Stimulated activated CD8-positive, alpha-beta memory T cell treated with anti-CD3 and anti-CD28 coated beads, Interleukin-4, amount 100 ng/mL, for 48 hours (primary cell): ENCODE measurements at regions not wholly inside any gene's neighbourhood (a gene's known extent, or its start where the extent isn't known, plus 50 kb on each side); places are given as distances from the start of the nearest gene placed in this dataset.
"Not testable (repeated sequence)": the region's sequence is repeated elsewhere in the genome, so short reads cannot be mapped to it uniquely, and the experiment has no call there.

Experiments used
- DNase-seq: peaks from one replicate; pipeline ENCODE4 v3.0.0-alpha.2; 2020

- no peak for DNase-seq
Measured at GRCh38 chr4:189809241-189809735, 131.4 kb upstream of the FRG1 start.

- DNase-seq: no peak
Measured at GRCh38 chr4:189809839-189810238, 130.8 kb upstream of the FRG1 start.

- DNase-seq: not testable (repeated sequence)
Measured at GRCh38 chr4:189810318-189811181, 130.1 kb upstream of the FRG1 start.

GRCh38 chr4:189815404-189816192 lies 125.1 kb upstream of the FRG1 start:
- no peak for DNase-seq

GRCh38 chr4:189822326-189822725 lies 118.3 kb upstream of the FRG1 start:
- DNase-seq: no peak

GRCh38 chr4:189823591-189823990 lies 117.1 kb upstream of the FRG1 start:
- no peak for DNase-seq

- DNase-seq: no peak
Measured at GRCh38 chr4:189825466-189825865, 115.2 kb upstream of the FRG1 start.

GRCh38 chr4:189826657-189827056 lies 114.0 kb upstream of the FRG1 start:
- DNase-seq: no peak

GRCh38 chr4:189828081-189828697 lies 112.5 kb upstream of the FRG1 start:
- DNase-seq: no peak

- no peak for DNase-seq
Measured at GRCh38 chr4:189832528-189832927, 108.1 kb upstream of the FRG1 start.

GRCh38 chr4:189834616-189835015 lies 106.1 kb upstream of the FRG1 start:
- DNase-seq: no peak

- DNase-seq: no peak
Measured at GRCh38 chr4:189835505-189835904, 105.2 kb upstream of the FRG1 start.

GRCh38 chr4:189837471-189837870 lies 103.2 kb upstream of the FRG1 start:
- no peak for DNase-seq

GRCh38 chr4:189838821-189839497 lies 101.7 kb upstream of the FRG1 start:
- no peak for DNase-seq

GRCh38 chr4:189840356-189840755 lies 100.3 kb upstream of the FRG1 start:
- no peak for DNase-seq

- no peak for DNase-seq
Measured at GRCh38 chr4:189843413-189844009, 97.2 kb upstream of the FRG1 start.

GRCh38 chr4:189845145-189845846 lies 95.4 kb upstream of the FRG1 start:
- DNase-seq: no peak

GRCh38 chr4:189846094-189846493 lies 94.6 kb upstream of the FRG1 start:
- not testable (repeated sequence) for DNase-seq

GRCh38 chr4:189846608-189847007 lies 94.1 kb upstream of the FRG1 start:
- DNase-seq: not testable (repeated sequence)

GRCh38 chr4:189848672-189849071 lies 92.0 kb upstream of the FRG1 start:
- DNase-seq: not testable (repeated sequence)

GRCh38 chr4:189850239-189850856 lies 90.3 kb upstream of the FRG1 start:
- DNase-seq: no peak
